ENCODE measurements at regions not wholly inside any gene's neighbourhood (a gene's known extent, or its start where the extent isn't known, plus 50 kb on each side); places are given as distances from the start of the nearest gene placed in this dataset.

GRCh38 chr2:203647579-203647978 lies 58.9 kb upstream of the CD28 start:
- CTCF ChIA-PET = no interaction called here
- POLR2A ChIA-PET = no interaction called here
- TF ChIP-seq, protein P1, sequence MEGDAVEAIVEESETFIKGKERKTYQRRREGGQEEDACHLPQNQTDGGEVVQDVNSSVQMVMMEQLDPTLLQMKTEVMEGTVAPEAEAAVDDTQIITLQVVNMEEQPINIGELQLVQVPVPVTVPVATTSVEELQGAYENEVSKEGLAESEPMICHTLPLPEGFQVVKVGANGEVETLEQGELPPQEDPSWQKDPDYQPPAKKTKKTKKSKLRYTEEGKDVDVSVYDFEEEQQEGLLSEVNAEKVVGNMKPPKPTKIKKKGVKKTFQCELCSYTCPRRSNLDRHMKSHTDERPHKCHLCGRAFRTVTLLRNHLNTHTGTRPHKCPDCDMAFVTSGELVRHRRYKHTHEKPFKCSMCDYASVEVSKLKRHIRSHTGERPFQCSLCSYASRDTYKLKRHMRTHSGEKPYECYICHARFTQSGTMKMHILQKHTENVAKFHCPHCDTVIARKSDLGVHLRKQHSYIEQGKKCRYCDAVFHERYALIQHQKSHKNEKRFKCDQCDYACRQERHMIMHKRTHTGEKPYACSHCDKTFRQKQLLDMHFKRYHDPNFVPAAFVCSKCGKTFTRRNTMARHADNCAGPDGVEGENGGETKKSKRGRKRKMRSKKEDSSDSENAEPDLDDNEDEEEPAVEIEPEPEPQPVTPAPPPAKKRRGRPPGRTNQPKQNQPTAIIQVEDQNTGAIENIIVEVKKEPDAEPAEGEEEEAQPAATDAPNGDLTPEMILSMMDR (IDR thresholded peaks at IDR 0.05; ENCODE audit: insufficient read depth, low read depth, low read length) = no peak

DNA sequence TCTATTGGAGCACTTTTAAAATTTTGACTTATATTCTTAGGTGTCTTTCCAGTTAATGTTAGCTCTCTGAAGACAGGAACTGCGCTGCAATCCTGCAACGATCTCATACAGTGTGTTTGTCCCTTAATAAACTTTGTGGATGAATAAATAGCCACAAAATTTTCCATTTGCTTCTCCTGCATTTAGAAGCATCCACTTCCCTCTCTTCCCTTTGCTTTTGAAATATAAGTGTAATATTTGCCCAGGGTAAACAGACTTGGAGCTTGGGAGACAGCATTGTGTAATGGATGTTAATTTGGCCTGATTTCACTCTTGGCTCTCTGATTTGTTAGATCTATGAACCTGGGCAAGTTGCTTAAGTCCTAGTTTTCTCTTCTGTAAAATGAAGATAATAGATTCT lies 58.2 kb upstream of the CD28 start:
- CTCF ChIA-PET = interaction anchor here (1.5 kb wide), 2 partner anchors 118 to 167 kb away, joined by 4 to 5 read pairs; no protein-coding TSS in a partner anchor
- Histone ChIP-seq H3K36me3 (ENCODE audit: control insufficient read depth, insufficient read depth, low read length) (no peaks in the 10 kb centered on the region), H3K4me3 (ENCODE audit: low read depth, low read length) (no peak overlapping the region), H3K27me3 (ENCODE audit: control insufficient read depth, insufficient read depth, low read length) (no peaks in the 10 kb centered on the region)
- TF ChIP-seq, protein P1 (IDR thresholded peaks at IDR 0.05; ENCODE audit: insufficient read depth, low read depth, low read length) = no peak
- no peak for DNase-seq (ENCODE audit: low read depth)
- POLR2A ChIA-PET = no interaction called here

More at GRCh38 chr2:203647579-203647978, 58.9 kb upstream of the CD28 start:
- H3K27me3 ChIP-seq (ENCODE audit: control insufficient read depth, insufficient read depth, low read length) = no peaks in the 10 kb centered on the region
- H3K36me3 ChIP-seq (ENCODE audit: control insufficient read depth, insufficient read depth, low read length) = no peaks in the 10 kb centered on the region
- DNase-seq (ENCODE audit: low read depth) = no peak
- H3K4me3 ChIP-seq (ENCODE audit: low read depth, low read length) = no peak overlapping the region

DNA sequence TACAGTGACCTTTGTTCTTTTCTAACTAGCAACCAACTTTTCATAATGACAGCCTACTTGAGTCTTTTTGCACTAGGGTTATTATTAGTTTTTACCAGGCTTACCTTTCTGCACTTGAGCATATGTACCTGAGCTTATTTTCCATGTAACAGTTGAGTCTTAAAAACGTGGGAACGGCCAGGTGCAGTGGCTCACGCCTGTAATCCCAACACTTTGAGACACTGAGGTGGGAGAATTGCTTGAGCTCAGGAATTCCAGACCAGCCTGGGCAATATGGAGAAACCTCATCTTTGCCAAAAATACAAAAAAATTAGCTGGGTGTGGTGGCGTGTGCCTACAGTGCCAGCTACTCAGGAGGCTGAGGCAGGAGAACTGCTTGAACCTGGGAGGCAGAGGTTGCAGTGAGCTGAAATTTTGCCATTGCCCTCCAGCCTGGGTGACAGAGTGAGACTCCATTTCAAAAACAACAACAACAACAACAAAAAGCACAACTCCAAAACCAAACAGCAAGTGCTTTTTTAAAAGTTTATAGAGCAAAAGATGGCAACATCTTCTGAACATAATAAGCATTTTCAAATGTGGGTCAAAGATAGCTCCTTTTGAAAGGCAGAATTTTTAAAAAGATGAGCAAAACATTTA lies 57.1 kb upstream of the CD28 start:
- TF ChIP-seq, protein P1 (IDR thresholded peaks at IDR 0.05; ENCODE audit: insufficient read depth, low read depth, low read length) = no peak
- H3K36me3 ChIP-seq (ENCODE audit: control insufficient read depth, insufficient read depth, low read length) = no peaks in the 10 kb centered on the region
- ChIA-PET POLR2A (interaction anchor here (0.6 kb wide), 1 partner anchor 144 kb away, joined by 5 read pairs; no protein-coding TSS in a partner anchor), CTCF (interaction anchor here (0.6 to 1.5 kb wide), 7 partner anchors 26 to 449 kb away, joined by 3 to 5 read pairs (median 4); no protein-coding TSS in a partner anchor)
- H3K27me3 ChIP-seq (ENCODE audit: control insufficient read depth, insufficient read depth, low read length) = no peaks in the 10 kb centered on the region
- no peak overlapping the region for H3K4me3 ChIP-seq (ENCODE audit: low read depth, low read length)
- DNase-seq (ENCODE audit: low read depth) = no peak

GRCh38 chr2:203650860-203651613 lies 55.4 kb upstream of the CD28 start:
- Histone ChIP-seq H3K4me3 (ENCODE audit: low read depth, low read length) (no peak overlapping the region), H3K27me3 (ENCODE audit: control insufficient read depth, insufficient read depth, low read length) (no peaks in the 10 kb centered on the region), H3K36me3 (ENCODE audit: control insufficient read depth, insufficient read depth, low read length) (no peaks in the 10 kb centered on the region)
- CTCF ChIA-PET = interaction anchor here (0.6 to 2.9 kb wide), 15 partner anchors 12 to 1062 kb away, joined by 3 to 8 read pairs (median 4); no protein-coding TSS in a partner anchor
- DNase-seq (ENCODE audit: low read depth) = no peak
- TF ChIP-seq, protein P1 (IDR thresholded peaks at IDR 0.05; ENCODE audit: insufficient read depth, low read depth, low read length) = peak; percentile 26; the same call in 1 of the 2 replicates
- POLR2A ChIA-PET = interaction anchor here (0.5 kb wide), 1 partner anchor 153 kb away, joined by 3 read pairs; no protein-coding TSS in a partner anchor

DNA sequence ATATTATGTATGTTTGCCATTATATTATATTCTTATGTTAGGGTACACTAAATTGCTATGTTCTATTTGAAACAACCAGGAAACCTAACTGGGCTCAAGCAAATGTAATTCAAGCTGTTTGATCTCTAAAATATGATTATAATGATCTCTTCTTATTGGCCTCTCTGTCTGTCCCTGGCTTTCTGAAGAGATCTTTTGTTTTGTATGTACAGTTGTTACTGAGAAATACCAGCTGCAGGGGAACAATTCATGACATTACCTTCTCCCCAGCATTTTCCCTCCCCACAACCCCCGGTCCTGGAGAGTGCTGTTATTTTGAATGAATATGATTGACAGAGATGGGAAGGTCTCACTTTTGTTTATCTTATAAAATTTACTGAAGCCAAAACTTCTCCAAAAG lies 54.8 kb upstream of the CD28 start:
- CTCF ChIA-PET = interaction anchor here (0.7 to 2.9 kb wide), 14 partner anchors 12 to 1063 kb away, joined by 3 to 8 read pairs (median 4); no protein-coding TSS in a partner anchor
- H3K36me3 ChIP-seq (ENCODE audit: control insufficient read depth, insufficient read depth, low read length) = no peaks in the 10 kb centered on the region
- POLR2A ChIA-PET = interaction anchor here (0.5 kb wide), 1 partner anchor 152 kb away, joined by 3 read pairs; no protein-coding TSS in a partner anchor

More for the DNA sequence above, 54.8 kb upstream of the CD28 start:
- DNase-seq (ENCODE audit: low read depth) = no peak
- TF ChIP-seq, protein P1 (IDR thresholded peaks at IDR 0.05; ENCODE audit: insufficient read depth, low read depth, low read length) = no peak
- Histone ChIP-seq H3K4me3 (ENCODE audit: low read depth, low read length) (no peak overlapping the region), H3K27me3 (ENCODE audit: control insufficient read depth, insufficient read depth, low read length) (no peaks in the 10 kb centered on the region)
